Loucy (cell line): ENCODE measurements at regions not wholly inside any gene's neighbourhood (a gene's known extent, or its start where the extent isn't known, plus 50 kb on each side); places are given as distances from the start of the nearest gene placed in this dataset.

ENCODE experiments used
- EZH2phosphoT487 ChIP-seq: fragments of 200-600 bp; IDR thresholded peaks from 2 replicates; pipeline ENCODE4 v1.6.1; 2018; ENCODE audit warnings: antibody characterized with exemption, mild to moderate bottlenecking, moderate library complexity, borderline replicate concordance
- TF ChIP-seq, protein P1 (sequence below): fragments of 200-600 bp; sonication (generic); conservative IDR thresholded peaks from 2 replicates; pipeline ENCODE4 v1.5.1; 2014; ENCODE audit warnings: mild to moderate bottlenecking, antibody characterized with exemption, low read length

DNA sequence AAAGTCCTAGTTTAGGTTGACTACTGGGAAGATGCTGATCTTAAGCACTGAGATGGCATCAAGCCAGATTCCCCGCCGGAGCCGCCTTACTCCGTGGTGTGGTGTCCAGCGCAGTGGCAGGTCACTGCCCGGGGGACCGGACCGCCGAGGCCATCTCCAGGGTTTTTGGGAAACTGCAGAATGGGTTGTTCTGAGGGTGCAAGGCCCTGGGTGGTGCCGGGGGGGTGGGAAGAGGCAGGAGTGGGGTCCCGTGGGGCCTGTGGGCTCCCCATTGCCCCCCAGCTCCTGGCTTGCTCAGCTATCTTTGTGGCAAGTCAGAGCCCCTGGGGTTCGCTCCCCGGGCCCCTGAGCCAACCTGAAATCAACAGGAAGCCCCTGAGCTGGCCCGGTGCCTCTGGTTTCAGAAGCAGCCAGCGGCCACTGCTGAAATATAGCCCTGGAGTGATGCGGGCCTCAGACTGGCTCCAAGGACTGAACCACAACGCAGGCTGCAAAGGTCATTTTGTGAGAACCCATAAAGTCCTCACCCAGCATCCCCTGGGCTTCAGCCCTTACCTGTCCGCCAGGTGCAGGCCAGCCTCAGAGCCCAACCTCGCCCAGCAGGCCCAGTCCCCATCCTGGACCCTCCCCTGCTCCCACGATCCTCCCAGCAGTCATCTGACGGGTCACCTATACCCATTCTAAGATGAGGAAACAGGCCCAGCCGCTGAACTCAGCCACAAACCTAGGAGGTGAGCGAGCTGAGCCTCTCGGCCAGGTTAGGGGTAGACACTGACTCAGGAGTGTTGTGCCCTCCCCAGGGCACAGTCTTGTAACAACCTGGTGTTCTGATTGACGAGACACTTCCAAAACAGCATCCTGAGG, 102.7 kb downstream of the PDGFA start:
- TF ChIP-seq, protein P1, sequence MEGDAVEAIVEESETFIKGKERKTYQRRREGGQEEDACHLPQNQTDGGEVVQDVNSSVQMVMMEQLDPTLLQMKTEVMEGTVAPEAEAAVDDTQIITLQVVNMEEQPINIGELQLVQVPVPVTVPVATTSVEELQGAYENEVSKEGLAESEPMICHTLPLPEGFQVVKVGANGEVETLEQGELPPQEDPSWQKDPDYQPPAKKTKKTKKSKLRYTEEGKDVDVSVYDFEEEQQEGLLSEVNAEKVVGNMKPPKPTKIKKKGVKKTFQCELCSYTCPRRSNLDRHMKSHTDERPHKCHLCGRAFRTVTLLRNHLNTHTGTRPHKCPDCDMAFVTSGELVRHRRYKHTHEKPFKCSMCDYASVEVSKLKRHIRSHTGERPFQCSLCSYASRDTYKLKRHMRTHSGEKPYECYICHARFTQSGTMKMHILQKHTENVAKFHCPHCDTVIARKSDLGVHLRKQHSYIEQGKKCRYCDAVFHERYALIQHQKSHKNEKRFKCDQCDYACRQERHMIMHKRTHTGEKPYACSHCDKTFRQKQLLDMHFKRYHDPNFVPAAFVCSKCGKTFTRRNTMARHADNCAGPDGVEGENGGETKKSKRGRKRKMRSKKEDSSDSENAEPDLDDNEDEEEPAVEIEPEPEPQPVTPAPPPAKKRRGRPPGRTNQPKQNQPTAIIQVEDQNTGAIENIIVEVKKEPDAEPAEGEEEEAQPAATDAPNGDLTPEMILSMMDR: no peak
- TF ChIP-seq EZH2phosphoT487: no peak
